DOHH2 (cell line): ENCODE measurements at regions not wholly inside any gene's neighbourhood (a gene's known extent, or its start where the extent isn't known, plus 50 kb on each side); places are given as distances from the start of the nearest gene placed in this dataset.

Experiments used
- H3F3A ChIP-seq: fragments of 200-600 bp; sonication (generic), shearing (Covaris generic); 2 replicates; pipeline ENCODE4 v1.6.0; 2016; ENCODE audit warnings: antibody characterized with exemption, mild to moderate bottlenecking; ENCODE audit not compliant: control insufficient read depth, insufficient read depth
- H3K27ac ChIP-seq: fragments of 200-600 bp; sonication (generic); 2 replicates; pipeline ENCODE4 v1.5.1; 2014; ENCODE audit warnings: low read depth, mild to moderate bottlenecking, low read length, moderate library complexity
- H3K27me3 ChIP-seq: fragments of 200-600 bp; sonication (generic); 2 replicates; pipeline ENCODE4 v1.6.1; 2014; ENCODE audit warnings: mild to moderate bottlenecking, low read length, mixed read lengths; ENCODE audit not compliant: control insufficient read depth
- H3K36me3 ChIP-seq: fragments of 200-600 bp; sonication (generic); 2 replicates; pipeline ENCODE4 v1.6.1; 2014; ENCODE audit warnings: mild to moderate bottlenecking, low read length, moderate library complexity, mixed read lengths; ENCODE audit not compliant: control insufficient read depth
- H3K4me1 ChIP-seq: fragments of 200-600 bp; sonication (generic); 2 replicates; pipeline ENCODE4 v1.6.1; 2014; ENCODE audit warnings: mild to moderate bottlenecking, low read length, mixed read lengths; ENCODE audit not compliant: control insufficient read depth
- H3K4me2 ChIP-seq: fragments of 200-600 bp; sonication (generic); 2 replicates; pipeline ENCODE4 v1.6.0; 2014; ENCODE audit warnings: mild to moderate bottlenecking, low read length, moderate library complexity
- H3K4me3 ChIP-seq: fragments of 200-600 bp; sonication (generic); 2 replicates; pipeline ENCODE4 v1.5.1; 2014; ENCODE audit warnings: mild to moderate bottlenecking, low read length, mixed read lengths
- H3K79me2 ChIP-seq: fragments of 200-600 bp; sonication (generic); 2 replicates; pipeline ENCODE4 v1.6.1; 2014; ENCODE audit warnings: mild to moderate bottlenecking, low read length, mixed read lengths; ENCODE audit not compliant: control insufficient read depth
- H3K9me2 ChIP-seq: fragments of 200-600 bp; sonication (generic); replicated peaks from 2 replicates; pipeline ENCODE4 v1.6.1; 2014; ENCODE audit warnings: mild to moderate bottlenecking, low read length, mixed read lengths; ENCODE audit not compliant: control insufficient read depth
- H3K9me3 ChIP-seq: fragments of 200-600 bp; sonication (generic); 2 replicates; pipeline ENCODE4 v1.6.1; 2014; ENCODE audit warnings: antibody characterized with exemption, low read length, mixed read lengths; ENCODE audit not compliant: control insufficient read depth, insufficient read depth
- H4K20me1 ChIP-seq: fragments of 200-600 bp; sonication (generic); 2 replicates; pipeline ENCODE4 v1.6.0; 2014; ENCODE audit warnings: low read depth, mild to moderate bottlenecking, antibody characterized with exemption, low read length, moderate library complexity; ENCODE audit not compliant: control insufficient read depth, insufficient read depth
- EZH2phosphoT487 ChIP-seq: fragments of 200-600 bp; sonication (generic); IDR thresholded peaks from 2 replicates; pipeline ENCODE4 v1.6.1; 2017; ENCODE audit warnings: borderline replicate concordance, mild to moderate bottlenecking, antibody characterized with exemption, low read length, moderate library complexity, mixed read lengths
- TF ChIP-seq, protein P1 (sequence below): fragments of 200-600 bp; sonication (generic); IDR thresholded peaks from one replicate; pipeline ENCODE4 v1.5.1; 2014; ENCODE audit warnings: antibody characterized with exemption, mild to moderate bottlenecking, low read depth, low read length; ENCODE audit not compliant: poor library complexity, severe bottlenecking

DNA sequence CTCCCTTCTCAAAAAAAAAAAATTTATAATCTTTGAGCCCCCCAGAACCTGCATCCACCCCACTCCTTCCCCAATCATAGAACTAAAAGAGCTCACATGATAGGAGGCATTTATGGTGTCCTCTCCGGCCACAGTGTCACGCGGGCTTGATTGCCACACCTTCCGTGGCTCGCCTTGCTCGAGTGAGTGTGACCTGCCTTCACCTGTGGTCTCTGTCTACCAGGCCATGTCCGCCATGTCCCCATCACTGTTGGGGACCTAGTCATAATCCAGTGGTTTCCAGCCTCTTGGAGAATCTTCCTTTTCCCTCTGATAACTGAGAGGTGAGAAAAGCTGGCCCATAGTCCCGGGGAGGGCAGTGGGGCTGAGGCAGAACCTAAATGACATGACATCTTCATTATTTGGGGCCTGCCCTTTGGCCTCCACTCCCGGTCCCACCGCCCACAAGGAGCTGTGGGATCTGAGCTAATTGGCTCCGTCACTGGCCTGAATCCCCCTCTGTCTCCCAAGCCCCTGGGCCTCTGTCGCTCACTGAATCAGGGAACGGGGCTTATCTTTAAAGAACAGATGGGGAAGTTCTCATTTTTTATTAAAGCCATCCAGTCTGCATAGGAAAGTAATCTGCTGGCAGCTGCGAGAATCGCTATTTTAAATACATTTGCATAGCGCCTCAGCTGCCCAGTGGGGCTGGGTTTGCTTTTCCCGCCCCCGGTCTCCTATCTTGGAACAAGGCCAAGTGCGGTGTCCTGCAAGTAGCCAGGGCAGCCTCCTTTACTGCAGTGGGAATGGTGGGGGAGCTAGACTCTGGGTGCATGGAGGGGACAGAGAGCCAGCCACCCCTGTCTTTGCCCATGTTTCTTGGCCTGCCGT is 197.6 kb upstream of the PMEPA1 start:
- Histone ChIP-seq H3K79me2 (no peaks in the 10 kb centered on the region), H3K9me2 (no peaks in the 10 kb centered on the region), H3K4me1 (peaks cover 3% of the 10 kb centered on the region; the same call in 1 of the 2 replicates), H3K36me3 (no peaks in the 10 kb centered on the region), H4K20me1 (no peaks in the 10 kb centered on the region), H3K27ac (no peak overlapping the region), H3K4me3 (no peak overlapping the region), H3F3A (no peaks in the 10 kb centered on the region), H3K9me3 (no peaks in the 10 kb centered on the region), H3K4me2 (no peak overlapping the region), H3K27me3 (peaks cover 29% of the 10 kb centered on the region)
- TF ChIP-seq, protein P1, sequence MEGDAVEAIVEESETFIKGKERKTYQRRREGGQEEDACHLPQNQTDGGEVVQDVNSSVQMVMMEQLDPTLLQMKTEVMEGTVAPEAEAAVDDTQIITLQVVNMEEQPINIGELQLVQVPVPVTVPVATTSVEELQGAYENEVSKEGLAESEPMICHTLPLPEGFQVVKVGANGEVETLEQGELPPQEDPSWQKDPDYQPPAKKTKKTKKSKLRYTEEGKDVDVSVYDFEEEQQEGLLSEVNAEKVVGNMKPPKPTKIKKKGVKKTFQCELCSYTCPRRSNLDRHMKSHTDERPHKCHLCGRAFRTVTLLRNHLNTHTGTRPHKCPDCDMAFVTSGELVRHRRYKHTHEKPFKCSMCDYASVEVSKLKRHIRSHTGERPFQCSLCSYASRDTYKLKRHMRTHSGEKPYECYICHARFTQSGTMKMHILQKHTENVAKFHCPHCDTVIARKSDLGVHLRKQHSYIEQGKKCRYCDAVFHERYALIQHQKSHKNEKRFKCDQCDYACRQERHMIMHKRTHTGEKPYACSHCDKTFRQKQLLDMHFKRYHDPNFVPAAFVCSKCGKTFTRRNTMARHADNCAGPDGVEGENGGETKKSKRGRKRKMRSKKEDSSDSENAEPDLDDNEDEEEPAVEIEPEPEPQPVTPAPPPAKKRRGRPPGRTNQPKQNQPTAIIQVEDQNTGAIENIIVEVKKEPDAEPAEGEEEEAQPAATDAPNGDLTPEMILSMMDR = no peak
- TF ChIP-seq EZH2phosphoT487 = no peak

DNA sequence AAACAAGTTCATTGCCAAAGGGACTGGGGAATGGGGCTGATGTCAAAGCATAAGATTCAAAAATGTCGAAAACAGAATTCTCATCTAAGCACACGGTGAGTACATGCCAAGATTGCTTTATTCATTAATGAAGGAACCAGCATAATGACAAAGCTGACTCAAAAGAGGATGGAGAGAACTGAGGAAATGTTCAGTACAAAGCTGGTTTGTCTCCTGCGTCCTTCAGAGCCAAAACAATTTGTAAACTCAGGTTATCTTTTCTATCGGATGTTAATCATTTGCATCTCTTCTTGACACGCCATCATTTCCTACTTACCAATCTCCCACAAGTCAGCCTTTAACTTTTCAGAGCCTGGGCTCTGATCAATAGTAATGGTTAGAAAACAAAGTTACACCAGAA is 195.6 kb upstream of the PMEPA1 start:
- Histone ChIP-seq H3K27me3 (peaks cover 31% of the 10 kb centered on the region), H4K20me1 (no peaks in the 10 kb centered on the region), H3K4me3 (no peak overlapping the region), H3K27ac (no peak overlapping the region), H3K9me3 (no peaks in the 10 kb centered on the region), H3F3A (no peaks in the 10 kb centered on the region), H3K36me3 (no peaks in the 10 kb centered on the region), H3K79me2 (no peaks in the 10 kb centered on the region), H3K4me1 (peaks cover 3% of the 10 kb centered on the region; the same call in 1 of the 2 replicates), H3K4me2 (no peak overlapping the region), H3K9me2 (no peaks in the 10 kb centered on the region)
- TF ChIP-seq EZH2phosphoT487 = no peak
- TF ChIP-seq, protein P1 = no peak

DNA sequence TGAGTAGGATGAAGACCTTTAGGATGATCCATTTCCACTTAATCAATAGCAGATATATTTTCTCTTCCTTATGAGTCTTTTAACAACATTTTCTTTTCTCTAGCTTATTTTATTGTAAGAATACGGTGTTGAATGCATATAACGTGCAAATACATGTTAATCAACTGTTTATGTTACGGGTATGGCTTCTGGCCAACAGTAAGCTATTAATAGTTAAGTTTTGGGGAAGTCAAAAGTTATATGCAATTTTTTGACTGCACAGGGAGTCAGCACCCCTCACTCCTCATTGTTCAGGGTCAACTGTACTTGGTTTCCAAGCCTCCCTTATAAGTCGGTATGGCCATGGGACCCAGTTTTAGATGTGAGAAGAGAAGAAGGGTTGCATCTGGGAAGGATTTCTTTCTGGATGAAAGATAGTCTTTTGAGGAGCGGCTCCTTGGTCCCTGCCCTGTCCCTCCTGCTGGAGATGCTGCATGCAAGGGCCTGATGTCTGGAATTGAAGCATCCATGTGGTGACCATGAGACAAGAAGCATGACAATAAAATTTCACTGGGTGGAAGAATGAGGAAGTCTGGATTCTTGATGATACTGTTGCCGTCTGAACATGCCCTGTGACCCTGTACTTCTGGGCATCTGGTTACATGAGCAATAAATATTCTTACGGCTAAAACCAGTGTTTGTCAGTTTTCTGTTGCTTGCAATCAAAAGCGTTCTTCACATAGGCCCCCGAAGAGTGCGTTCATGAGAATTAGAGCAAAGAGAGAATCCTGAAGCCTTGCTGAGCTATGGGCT is 194.7 kb upstream of the PMEPA1 start:
- H3F3A ChIP-seq = no peaks in the 10 kb centered on the region
- no peaks in the 10 kb centered on the region for H3K9me2 ChIP-seq
- TF ChIP-seq, protein P1 = no peak
- TF ChIP-seq EZH2phosphoT487 = no peak
- peaks cover 3% of the 10 kb centered on the region; the same call in 1 of the 2 replicates for H3K4me1 ChIP-seq
- H3K4me3 ChIP-seq = no peak overlapping the region
- H3K36me3 ChIP-seq = no peaks in the 10 kb centered on the region
- no peaks in the 10 kb centered on the region for H3K9me3 ChIP-seq
- H3K4me2 ChIP-seq = no peak overlapping the region
- H3K79me2 ChIP-seq = no peaks in the 10 kb centered on the region
- no peak overlapping the region for H3K27ac ChIP-seq
- H3K27me3 ChIP-seq = peaks cover 31% of the 10 kb centered on the region
- H4K20me1 ChIP-seq = no peaks in the 10 kb centered on the region
